ENCODE measurements at regions not wholly inside any gene's neighbourhood (a gene's known extent, or its start where the extent isn't known, plus 50 kb on each side); places are given as distances from the start of the nearest gene placed in this dataset.

- H3K4me1 Mint-ChIP-seq (ENCODE audit: low read depth): peaks cover 4% of the 10 kb centered on the region
- POLR2A ChIA-PET: no interaction called here
- ATAC-seq: no peak
- H3K27ac Mint-ChIP-seq: no peak overlapping the region
- H3K36me3 Mint-ChIP-seq (ENCODE audit: low read depth): no peaks in the 10 kb centered on the region
- DNase-seq: no peak
- H3K4me3 Mint-ChIP-seq: no peak overlapping the region
- no peaks in the 10 kb centered on the region for H3K9me3 Mint-ChIP-seq (ENCODE audit: insufficient read depth)
- peaks cover 12% of the 10 kb centered on the region for H3K27me3 Mint-ChIP-seq (ENCODE audit: low read depth)
- CTCF ChIA-PET: no interaction called here
These were observed 112.2 kb upstream of the PREP start for GRCh38 chr6:105515054-105515453.

- CTCF ChIA-PET: no interaction called here
- POLR2A ChIA-PET: no interaction called here
- H3K4me3 Mint-ChIP-seq: no peak overlapping the region
- H3K36me3 Mint-ChIP-seq (ENCODE audit: low read depth): no peaks in the 10 kb centered on the region
- peaks cover 18% of the 10 kb centered on the region for H3K27me3 Mint-ChIP-seq (ENCODE audit: low read depth)
- no peak overlapping the region for H3K27ac Mint-ChIP-seq
- H3K9me3 Mint-ChIP-seq (ENCODE audit: insufficient read depth): no peaks in the 10 kb centered on the region
- peaks cover 4% of the 10 kb centered on the region for H3K4me1 Mint-ChIP-seq (ENCODE audit: low read depth)
- ATAC-seq: no peak
- no peak for DNase-seq
These were observed 111.4 kb upstream of the PREP start for GRCh38 chr6:105514306-105514705.

GRCh38 chr6:105511639-105512038 lies 108.8 kb upstream of the PREP start:
- H3K4me3 Mint-ChIP-seq: no peak overlapping the region
- no peak overlapping the region for H3K27ac Mint-ChIP-seq
- H3K4me1 Mint-ChIP-seq (ENCODE audit: low read depth): peaks cover 4% of the 10 kb centered on the region
- H3K27me3 Mint-ChIP-seq (ENCODE audit: low read depth): peaks cover 12% of the 10 kb centered on the region
- ATAC-seq (no peak), DNase-seq (no peak)
- no peaks in the 10 kb centered on the region for H3K9me3 Mint-ChIP-seq (ENCODE audit: insufficient read depth)
- POLR2A ChIA-PET: no interaction called here
- H3K36me3 Mint-ChIP-seq (ENCODE audit: low read depth): no peaks in the 10 kb centered on the region
- CTCF ChIA-PET: interaction anchor here (1.3 kb wide), 1 partner anchor 9 kb away, joined by 3 read pairs; no protein-coding TSS in a partner anchor

- no peak for DNase-seq
- peaks cover 4% of the 10 kb centered on the region for H3K4me1 Mint-ChIP-seq (ENCODE audit: low read depth)
- H3K4me3 Mint-ChIP-seq: no peak overlapping the region
- ATAC-seq: no peak
- ChIA-PET POLR2A (no interaction called here), CTCF (interaction anchor here (1.3 kb wide), 1 partner anchor 10 kb away, joined by 3 read pairs; no protein-coding TSS in a partner anchor)
- no peaks in the 10 kb centered on the region for H3K36me3 Mint-ChIP-seq (ENCODE audit: low read depth)
- no peak overlapping the region for H3K27ac Mint-ChIP-seq
- no peaks in the 10 kb centered on the region for H3K9me3 Mint-ChIP-seq (ENCODE audit: insufficient read depth)
- peaks cover 16% of the 10 kb centered on the region for H3K27me3 Mint-ChIP-seq (ENCODE audit: low read depth)
These were observed 107.9 kb upstream of the PREP start for GRCh38 chr6:105510746-105511145.

- ChIA-PET POLR2A (no interaction called here), CTCF (no interaction called here)
- Mint-ChIP-seq H3K4me3 (no peak overlapping the region), H3K36me3 (ENCODE audit: low read depth) (no peaks in the 10 kb centered on the region), H3K27ac (no peak overlapping the region), H3K4me1 (ENCODE audit: low read depth) (peaks cover 4% of the 10 kb centered on the region), H3K9me3 (ENCODE audit: insufficient read depth) (no peaks in the 10 kb centered on the region), H3K27me3 (ENCODE audit: low read depth) (peaks cover 18% of the 10 kb centered on the region)
- no peak for DNase-seq
- ATAC-seq: no peak
These were observed 106.8 kb upstream of the PREP start for GRCh38 chr6:105509506-105510331.

GRCh38 chr6:105507811-105508210 lies 104.9 kb upstream of the PREP start:
- Mint-ChIP-seq H3K4me3 (no peak overlapping the region), H3K4me1 (ENCODE audit: low read depth) (no peaks in the 10 kb centered on the region), H3K27me3 (ENCODE audit: low read depth) (peaks cover 19% of the 10 kb centered on the region), H3K36me3 (ENCODE audit: low read depth) (no peaks in the 10 kb centered on the region), H3K27ac (no peak overlapping the region), H3K9me3 (ENCODE audit: insufficient read depth) (no peaks in the 10 kb centered on the region)
- POLR2A ChIA-PET: no interaction called here
- DNase-seq (no peak), ATAC-seq (no peak)
- CTCF ChIA-PET: no interaction called here

GRCh38 chr6:105504706-105505105 lies 101.8 kb upstream of the PREP start:
- ChIA-PET CTCF (no interaction called here), POLR2A (no interaction called here)
- Mint-ChIP-seq H3K4me1 (ENCODE audit: low read depth) (no peaks in the 10 kb centered on the region), H3K9me3 (ENCODE audit: insufficient read depth) (no peaks in the 10 kb centered on the region), H3K27me3 (ENCODE audit: low read depth) (peaks cover 21% of the 10 kb centered on the region), H3K4me3 (no peak overlapping the region), H3K36me3 (ENCODE audit: low read depth) (no peaks in the 10 kb centered on the region), H3K27ac (no peak overlapping the region)
- DNase-seq (no peak), ATAC-seq (no peak)

GRCh38 chr6:105503641-105504040 lies 100.8 kb upstream of the PREP start:
- no peak for DNase-seq
- Mint-ChIP-seq H3K4me3 (no peak overlapping the region), H3K36me3 (ENCODE audit: low read depth) (no peaks in the 10 kb centered on the region), H3K27me3 (ENCODE audit: low read depth) (peaks cover 20% of the 10 kb centered on the region), H3K27ac (no peak overlapping the region), H3K4me1 (ENCODE audit: low read depth) (no peaks in the 10 kb centered on the region), H3K9me3 (ENCODE audit: insufficient read depth) (no peaks in the 10 kb centered on the region)
- ChIA-PET CTCF (no interaction called here), POLR2A (interaction anchor here (0.6 kb wide), 1 partner anchor 39 kb away, joined by 5 read pairs; no protein-coding TSS in a partner anchor)
- ATAC-seq: no peak

- Mint-ChIP-seq H3K27ac (no peak overlapping the region), H3K9me3 (ENCODE audit: insufficient read depth) (no peaks in the 10 kb centered on the region), H3K4me1 (ENCODE audit: low read depth) (no peaks in the 10 kb centered on the region), H3K27me3 (ENCODE audit: low read depth) (peaks cover 21% of the 10 kb centered on the region), H3K36me3 (ENCODE audit: low read depth) (no peaks in the 10 kb centered on the region), H3K4me3 (no peak overlapping the region)
- CTCF ChIA-PET: interaction anchor here (0.9 to 1.4 kb wide), 2 partner anchors 19 to 800 kb away, joined by 3 read pairs; no protein-coding TSS in a partner anchor
- ATAC-seq (no peak), DNase-seq (no peak)
- POLR2A ChIA-PET: no interaction called here
These were observed 99.0 kb upstream of the PREP start for GRCh38 chr6:105501826-105502344.

GRCh38 chr6:105501246-105501645 lies 98.4 kb upstream of the PREP start:
- ChIA-PET CTCF (interaction anchor here (1.4 kb wide), 1 partner anchor 20 kb away, joined by 3 read pairs; no protein-coding TSS in a partner anchor), POLR2A (no interaction called here)
- Mint-ChIP-seq H3K36me3 (ENCODE audit: low read depth) (no peaks in the 10 kb centered on the region), H3K9me3 (ENCODE audit: insufficient read depth) (no peaks in the 10 kb centered on the region), H3K4me1 (ENCODE audit: low read depth) (no peaks in the 10 kb centered on the region), H3K27ac (no peak overlapping the region), H3K27me3 (ENCODE audit: low read depth) (peaks cover 17% of the 10 kb centered on the region), H3K4me3 (no peak overlapping the region)
- DNase-seq (no peak), ATAC-seq (no peak)

GRCh38 chr6:105500693-105501092 lies 97.8 kb upstream of the PREP start:
- no peak overlapping the region for H3K27ac Mint-ChIP-seq

GRCh38 chr6:105499931-105500330 lies 97.0 kb upstream of the PREP start:
- Mint-ChIP-seq H3K4me1 (ENCODE audit: low read depth) (no peaks in the 10 kb centered on the region), H3K9me3 (ENCODE audit: insufficient read depth) (no peaks in the 10 kb centered on the region), H3K4me3 (no peak overlapping the region), H3K36me3 (ENCODE audit: low read depth) (no peaks in the 10 kb centered on the region), H3K27me3 (ENCODE audit: low read depth) (peaks cover 12% of the 10 kb centered on the region), H3K27ac (no peak overlapping the region)
- ChIA-PET POLR2A (no interaction called here), CTCF (no interaction called here)
- ATAC-seq (no peak), DNase-seq (no peak)

More at GRCh38 chr6:105500693-105501092, 97.8 kb upstream of the PREP start:
- Mint-ChIP-seq H3K27me3 (ENCODE audit: low read depth) (peaks cover 15% of the 10 kb centered on the region), H3K4me1 (ENCODE audit: low read depth) (no peaks in the 10 kb centered on the region), H3K36me3 (ENCODE audit: low read depth) (no peaks in the 10 kb centered on the region), H3K9me3 (ENCODE audit: insufficient read depth) (no peaks in the 10 kb centered on the region), H3K4me3 (no peak overlapping the region)
- ChIA-PET POLR2A (no interaction called here), CTCF (no interaction called here)
- no peak for DNase-seq
- no peak for ATAC-seq

Data from activated CD8-positive, alpha-beta T cell treated with anti-CD3 and anti-CD28 coated beads, Interleukin-2, amount 10 ng/mL, durations not matched to agents 7 days and 5 days (primary cell).